CD4-positive, alpha-beta T cell treated with Interleukin-17A for 4 hours (primary cell): ENCODE measurements at regions not wholly inside any gene's neighbourhood (a gene's known extent, or its start where the extent isn't known, plus 50 kb on each side); places are given as distances from the start of the nearest gene placed in this dataset.

ENCODE experiments used
- DNase-seq: peaks from one replicate; pipeline ENCODE4 v3.0.0-alpha.2; 2020; ENCODE audit warnings: mixed read lengths

DNA sequence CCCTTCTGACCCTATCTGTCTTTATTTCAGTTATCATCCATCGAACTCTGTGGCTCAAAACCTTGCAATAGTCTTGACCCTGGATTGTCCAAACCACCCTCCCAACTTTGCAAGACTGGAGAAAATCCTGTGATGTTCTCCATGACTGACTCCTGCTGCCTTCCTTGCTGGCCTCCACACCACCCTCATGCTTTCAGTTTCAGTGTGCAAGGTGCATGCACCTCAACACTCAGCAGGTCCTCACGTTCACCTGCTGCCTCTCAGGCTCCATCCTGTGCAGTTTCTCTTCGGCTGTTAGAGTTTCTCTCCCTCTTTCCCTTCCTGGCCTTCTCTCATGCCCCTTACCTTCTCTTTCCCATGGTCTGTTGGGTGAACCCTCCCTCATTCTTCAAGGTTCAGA, 59.4 kb upstream of the ASIC2 start:
- no peak for DNase-seq

DNA sequence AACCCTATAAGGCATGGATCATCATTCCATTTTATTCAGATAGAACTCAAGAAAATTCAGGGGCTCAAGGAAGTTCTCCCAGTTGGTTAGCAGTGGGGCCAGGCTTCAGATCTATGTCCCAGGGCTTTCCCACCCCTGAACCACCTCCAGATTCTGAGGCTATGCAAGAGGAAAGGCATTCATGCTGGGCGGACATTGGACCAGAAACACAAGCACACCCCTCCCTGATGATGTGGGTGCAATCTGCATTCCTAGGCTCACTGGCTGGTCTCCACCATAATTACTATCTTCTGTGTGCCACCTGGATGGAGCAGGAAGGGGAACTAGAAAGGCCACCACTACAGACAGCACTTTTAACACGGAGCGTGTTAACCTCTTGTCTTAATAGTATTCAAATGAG, 63.2 kb upstream of the ASIC2 start:
- no peak for DNase-seq

GRCh38 chr17:33363475-33363874, 70.4 kb upstream of the ASIC2 start:
- DNase-seq = no peak

DNA sequence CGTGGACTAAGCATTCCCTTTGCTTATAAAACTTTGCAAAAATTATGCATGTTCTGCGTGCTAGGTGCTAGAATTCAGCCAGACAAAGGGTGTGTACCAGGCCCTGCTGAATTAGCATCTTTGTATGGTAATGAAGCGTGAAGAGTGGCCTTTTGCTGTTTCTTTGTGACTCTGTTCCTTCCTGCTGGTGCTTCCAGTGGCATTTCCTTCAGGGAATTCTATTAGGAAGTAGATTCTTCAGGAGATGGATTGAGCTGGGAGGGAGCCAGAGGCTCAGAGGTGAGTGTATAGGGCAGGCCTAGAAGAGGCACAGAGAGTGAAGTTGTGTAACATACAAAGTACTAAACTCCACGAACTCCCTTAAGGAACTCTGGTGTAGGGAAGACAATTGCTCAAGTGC, 73.9 kb upstream of the ASIC2 start:
- DNase-seq = no peak

DNA sequence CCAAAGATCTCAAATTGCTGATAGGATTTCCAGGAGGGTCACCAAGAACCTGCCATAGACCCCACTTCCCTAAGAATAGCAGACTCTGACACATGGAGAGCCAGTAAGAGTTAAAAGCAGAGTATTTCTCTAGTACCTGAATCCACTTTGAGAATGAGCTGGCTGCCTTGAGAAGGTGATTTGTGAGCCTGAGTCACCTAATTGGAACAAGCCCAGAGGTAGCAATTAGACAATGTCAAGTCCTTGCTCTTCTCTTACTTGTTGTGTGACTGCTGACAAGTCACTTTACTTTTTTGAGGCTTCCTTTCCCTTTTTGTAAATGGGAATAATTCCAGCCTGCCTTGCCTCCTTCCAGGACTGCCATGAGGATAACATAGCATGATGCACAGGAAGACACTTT, 76.1 kb upstream of the ASIC2 start:
- no peak for DNase-seq

- DNase-seq = no peak
These were observed 76.8 kb upstream of the ASIC2 start for GRCh38 chr17:33369876-33370275.

DNA sequence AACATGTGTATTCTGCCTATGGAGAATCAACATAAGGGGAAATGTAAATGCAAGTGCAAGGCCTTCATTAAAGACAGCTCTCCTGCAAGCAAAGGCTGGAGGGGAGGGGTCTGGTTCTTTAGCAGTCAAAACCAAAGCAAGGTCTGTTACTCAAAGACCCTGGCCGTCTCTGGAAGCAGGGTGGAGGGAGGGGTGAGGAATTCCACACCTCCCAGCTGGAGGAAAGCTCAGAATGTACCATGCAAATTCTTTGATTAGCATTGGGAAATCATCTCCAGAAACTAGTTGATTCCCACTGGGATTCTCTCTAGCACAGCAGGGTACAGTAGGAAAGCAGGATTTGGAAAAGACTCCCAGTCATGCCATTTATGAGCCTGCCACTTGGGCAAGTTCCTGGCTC, 77.3 kb upstream of the ASIC2 start:
- DNase-seq = no peak

DNA sequence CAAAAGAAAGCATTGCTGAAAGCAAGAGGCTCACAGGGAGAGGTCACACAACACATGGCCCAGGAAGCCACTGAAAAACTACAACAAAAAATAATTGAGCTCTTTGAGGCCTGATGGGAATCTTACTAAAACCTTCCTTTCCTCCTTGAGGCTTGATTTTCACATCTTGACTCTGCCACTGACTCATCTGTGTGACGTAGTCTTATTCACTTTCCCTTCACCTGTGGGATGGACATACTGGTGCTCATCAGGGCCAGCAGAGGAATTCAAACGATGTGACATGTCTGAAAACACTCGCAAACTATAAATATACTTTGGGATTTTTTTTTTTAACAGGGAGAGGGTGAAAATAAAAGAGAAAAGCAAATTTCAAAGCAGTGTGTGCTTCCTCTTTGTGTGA, 78.3 kb upstream of the ASIC2 start:
- no peak for DNase-seq

DNA sequence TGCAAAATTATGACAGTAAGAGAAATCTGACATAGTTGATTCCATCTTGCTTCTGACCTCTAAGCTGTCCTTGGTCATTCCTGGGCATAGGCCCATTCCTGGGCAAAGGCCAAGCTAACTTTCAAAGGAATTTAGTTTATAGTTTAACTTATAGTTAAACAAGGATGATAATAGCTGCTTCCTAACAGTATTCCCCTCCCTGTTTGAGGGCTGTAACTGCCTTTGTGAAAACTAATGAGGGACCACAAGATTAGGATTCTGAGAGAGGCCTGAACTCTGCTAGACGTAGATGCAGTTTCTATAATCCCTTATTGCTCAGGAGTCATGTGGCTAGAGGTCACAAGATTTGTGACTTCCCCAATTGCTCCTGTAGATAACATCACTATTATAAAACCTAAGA, 80.2 kb upstream of the ASIC2 start:
- DNase-seq = no peak

DNA sequence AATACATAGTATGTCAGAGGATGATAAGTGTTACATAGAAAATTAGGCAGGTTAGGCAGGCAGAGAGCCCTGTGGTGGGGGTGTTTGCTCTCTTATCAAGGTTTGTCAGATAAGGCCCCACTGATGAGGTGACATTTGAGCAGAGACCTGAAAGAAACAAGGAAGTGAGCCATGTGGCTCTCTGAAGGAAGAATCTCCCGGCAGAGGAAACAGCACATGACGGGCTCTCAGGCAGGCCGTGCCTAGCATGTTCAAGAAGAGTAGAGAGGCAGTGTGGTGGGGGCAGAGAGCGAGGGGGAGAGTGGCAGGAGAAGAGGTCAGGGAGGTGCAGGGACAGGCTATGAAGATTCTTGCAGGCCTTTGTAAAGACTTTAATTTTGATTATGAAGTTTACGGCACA, 82.0 kb upstream of the ASIC2 start:
- DNase-seq = no peak

DNA sequence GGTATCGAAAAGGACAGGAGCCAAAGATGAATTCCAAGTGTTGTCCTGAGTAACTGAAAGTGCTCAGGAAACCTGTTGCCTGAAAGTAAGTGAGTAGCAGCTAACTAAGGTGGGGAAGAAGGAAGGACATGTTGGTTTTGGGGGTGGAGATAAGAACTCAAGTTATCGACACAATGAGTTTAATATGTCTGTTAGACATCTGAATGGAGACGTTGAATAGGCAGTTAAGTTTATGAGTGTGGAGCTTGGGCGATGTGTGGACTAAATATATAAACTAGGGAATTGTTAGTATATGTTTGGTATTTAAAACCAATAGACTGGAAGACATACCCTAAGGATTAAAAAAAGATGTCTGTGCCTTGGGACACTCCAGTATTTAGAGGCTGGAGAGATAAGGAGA, 82.7 kb upstream of the ASIC2 start:
- DNase-seq = no peak

DNA sequence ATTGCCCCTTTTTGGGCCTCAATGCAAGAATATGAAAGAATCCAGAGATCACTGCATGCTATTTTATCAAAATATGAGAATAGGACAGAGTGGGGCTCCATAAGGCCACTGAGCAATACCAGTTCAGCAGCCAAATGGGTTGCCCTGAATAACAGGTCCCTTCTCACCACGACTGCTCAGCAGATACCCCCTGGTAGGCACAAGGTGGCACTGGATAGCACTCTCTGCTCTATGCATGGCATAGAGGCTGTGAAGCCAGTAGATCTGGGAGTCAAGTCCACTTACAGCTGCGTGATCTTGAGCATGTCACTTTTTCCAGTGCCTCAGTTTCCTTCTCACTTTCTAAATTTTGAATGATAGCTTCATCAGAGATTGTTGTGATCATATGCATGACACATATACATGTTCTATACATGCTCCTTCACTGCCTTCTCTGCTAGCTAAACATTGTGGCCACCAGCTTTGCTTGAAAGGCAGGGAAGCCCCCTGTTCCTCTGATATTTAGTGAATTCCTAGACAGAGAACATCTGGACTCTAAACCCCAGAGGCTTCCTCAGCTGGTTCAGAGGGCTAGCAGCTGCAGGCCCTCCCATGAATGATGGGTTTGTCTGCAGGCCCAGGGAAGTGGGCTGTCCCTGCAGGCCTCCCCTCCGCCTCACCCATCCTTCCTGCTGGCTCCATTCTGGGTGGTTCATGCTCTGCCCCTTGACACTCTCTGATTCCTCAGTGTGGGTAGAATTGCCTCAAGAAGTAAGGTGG, 84.9 kb upstream of the ASIC2 start:
- no peak for DNase-seq

DNA sequence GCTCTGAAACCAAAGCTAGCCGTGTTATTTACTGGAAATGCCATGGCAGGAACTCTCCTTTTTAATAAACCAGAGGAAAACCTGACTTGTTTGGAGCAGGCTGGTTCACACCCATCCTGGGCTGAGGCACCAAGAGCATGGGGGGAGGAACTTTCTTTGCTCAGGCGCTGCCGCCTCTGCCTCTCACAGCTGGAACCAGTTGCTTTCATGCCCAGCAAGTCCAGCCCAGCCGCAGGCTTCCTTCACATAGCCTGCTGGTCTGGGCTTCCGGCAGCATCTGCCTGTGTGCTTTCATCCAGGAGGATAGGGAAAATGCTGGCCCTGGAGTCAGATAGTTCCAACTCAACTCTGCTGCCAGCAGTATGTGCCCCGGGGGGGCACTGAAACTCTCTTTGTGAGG, 88.1 kb upstream of the ASIC2 start:
- DNase-seq = no peak

- no peak for DNase-seq
These were observed 90.5 kb upstream of the ASIC2 start for GRCh38 chr17:33383488-33384023.

DNA sequence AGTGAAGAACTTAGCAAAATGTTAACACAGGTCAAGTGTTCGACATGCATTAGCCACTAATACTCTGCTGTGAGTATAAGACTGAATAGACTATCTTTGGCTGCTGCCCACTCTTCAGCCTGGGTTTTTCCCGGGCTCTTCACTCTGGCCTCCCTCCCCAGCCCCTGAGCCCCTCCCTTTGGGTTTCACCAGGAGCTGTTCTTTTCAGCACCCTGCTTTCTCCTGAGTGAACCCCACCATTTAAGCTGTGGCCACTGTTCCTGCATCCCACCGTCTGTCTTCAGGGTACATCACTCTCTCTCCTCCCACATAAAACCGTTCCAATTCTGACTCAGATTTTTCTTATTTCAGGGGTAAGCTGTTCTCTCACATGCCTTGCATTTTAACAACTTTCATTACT, 92.0 kb upstream of the ASIC2 start:
- no peak for DNase-seq

DNA sequence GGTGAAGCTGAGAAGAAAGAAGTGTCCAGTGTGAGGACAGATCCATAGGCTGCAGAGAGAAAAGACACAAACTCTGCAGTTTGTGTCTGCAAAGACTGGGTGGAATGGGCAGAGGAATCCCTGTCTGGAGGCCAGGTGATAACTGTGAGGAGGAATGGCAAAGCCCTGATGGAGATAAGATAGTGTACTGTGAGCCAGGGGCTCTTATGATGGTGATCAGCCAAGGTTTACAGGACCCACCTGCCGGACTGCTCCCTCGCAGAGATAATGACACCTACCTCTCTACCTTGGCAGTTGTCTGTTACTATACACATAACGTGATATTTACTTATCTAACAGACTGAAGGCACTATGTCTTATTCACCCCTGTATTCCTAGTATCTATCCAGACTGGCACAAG, 92.6 kb upstream of the ASIC2 start:
- no peak for DNase-seq

- no peak for DNase-seq
These were observed 94.3 kb upstream of the ASIC2 start for GRCh38 chr17:33387406-33387805.

DNA sequence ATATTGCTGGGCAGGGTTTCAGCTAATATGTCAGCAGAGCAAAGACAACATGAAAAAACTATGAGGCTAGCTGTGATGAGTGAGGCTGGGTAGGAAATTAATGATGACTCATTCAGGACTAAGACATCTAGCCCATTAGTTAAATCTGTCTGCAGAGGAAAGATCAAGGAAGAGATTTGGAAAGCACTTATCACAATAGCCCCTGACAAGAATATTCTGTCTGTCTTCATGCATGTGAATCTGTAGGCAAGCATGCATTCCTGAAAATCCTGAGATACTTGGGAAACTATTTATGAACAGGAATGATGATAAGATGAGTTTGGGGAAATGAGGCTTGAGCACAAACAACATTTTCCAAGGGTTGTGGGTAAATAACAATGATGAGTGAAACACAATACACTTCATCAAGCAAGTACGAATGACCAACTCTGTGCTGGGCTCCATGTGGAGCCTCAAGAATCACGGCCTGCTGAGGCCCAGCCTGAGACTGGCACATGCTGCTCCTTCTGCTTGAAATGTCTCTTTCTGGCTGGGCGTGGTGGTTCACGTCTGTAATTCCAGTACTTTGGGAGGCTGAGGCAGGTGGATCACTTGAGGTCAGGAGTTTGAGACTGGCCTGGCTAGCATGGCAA, 96.5 kb upstream of the ASIC2 start:
- no peak for DNase-seq

GRCh38 chr17:33390479-33391176, 97.5 kb upstream of the ASIC2 start:
- no peak for DNase-seq

DNA sequence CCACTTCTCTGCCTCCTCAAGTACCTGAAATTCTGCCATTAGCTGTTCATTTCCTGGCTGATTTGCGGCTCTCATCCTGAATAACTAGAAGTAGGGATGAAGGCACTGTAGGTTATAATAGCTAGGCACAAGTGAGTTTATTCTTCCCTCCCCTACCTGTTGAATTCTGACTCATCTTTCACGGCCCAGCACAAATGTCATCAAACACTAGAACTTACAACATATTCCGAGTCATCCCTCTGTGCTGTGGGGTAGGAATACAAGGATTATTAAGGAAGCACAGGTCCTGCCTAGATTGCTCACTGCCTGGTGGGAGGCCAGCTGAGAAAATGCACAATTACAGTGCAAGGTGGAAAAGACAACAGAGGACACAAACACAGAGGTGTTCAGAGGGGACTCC, 103.7 kb upstream of the ASIC2 start:
- DNase-seq = no peak

DNA sequence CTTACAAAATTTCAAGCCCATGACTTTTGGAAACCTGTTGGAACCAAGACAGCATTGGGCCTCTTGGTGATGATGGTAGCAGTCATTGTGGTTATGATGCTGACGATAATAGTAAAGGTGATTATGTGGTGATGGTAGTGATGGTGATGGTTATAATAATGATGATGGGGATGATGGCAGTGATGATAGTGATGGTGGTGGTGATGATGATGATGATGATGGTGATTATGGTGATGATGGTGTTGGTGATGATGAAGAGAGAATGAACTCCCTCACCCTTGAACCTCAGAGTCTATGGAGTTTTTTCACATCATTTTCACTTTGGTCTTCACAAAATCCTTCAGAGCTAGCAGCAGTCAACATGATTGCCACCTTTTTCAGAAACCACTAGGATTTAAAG, 105.3 kb upstream of the ASIC2 start:
- no peak for DNase-seq

DNA sequence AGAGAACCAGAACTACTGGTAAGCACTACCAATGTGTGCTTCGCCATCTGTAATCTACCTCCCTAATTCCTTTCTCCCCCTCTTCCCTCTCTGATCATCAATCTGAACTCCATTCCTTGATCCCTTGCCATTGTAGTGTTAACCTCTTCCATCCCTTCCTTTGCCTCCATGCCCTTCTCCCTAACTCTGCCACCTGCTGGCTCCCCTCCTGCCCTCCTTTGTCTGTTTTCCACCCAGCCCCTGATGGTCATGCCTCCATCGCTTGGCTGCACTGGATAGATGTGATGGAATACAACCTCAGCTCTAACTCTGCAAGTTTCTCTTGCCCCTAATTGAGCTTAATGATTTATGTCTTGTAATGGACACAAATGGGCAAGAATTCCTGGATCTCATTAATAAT, 108.2 kb upstream of the ASIC2 start:
- DNase-seq = no peak

- DNase-seq = no peak
These were observed 110.1 kb upstream of the ASIC2 start for GRCh38 chr17:33403194-33403593.
